ENCODE measurements at regions not wholly inside any gene's neighbourhood (a gene's known extent, or its start where the extent isn't known, plus 50 kb on each side); places are given as distances from the start of the nearest gene placed in this dataset.
"Not testable (repeated sequence)": the region's sequence is repeated elsewhere in the genome, so short reads cannot be mapped to it uniquely, and the experiment has no call there.

GRCh38 chr14:19238584-19238983 lies 195.6 kb downstream of the POTEG start:
- TF ChIP-seq, protein P1, sequence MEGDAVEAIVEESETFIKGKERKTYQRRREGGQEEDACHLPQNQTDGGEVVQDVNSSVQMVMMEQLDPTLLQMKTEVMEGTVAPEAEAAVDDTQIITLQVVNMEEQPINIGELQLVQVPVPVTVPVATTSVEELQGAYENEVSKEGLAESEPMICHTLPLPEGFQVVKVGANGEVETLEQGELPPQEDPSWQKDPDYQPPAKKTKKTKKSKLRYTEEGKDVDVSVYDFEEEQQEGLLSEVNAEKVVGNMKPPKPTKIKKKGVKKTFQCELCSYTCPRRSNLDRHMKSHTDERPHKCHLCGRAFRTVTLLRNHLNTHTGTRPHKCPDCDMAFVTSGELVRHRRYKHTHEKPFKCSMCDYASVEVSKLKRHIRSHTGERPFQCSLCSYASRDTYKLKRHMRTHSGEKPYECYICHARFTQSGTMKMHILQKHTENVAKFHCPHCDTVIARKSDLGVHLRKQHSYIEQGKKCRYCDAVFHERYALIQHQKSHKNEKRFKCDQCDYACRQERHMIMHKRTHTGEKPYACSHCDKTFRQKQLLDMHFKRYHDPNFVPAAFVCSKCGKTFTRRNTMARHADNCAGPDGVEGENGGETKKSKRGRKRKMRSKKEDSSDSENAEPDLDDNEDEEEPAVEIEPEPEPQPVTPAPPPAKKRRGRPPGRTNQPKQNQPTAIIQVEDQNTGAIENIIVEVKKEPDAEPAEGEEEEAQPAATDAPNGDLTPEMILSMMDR (IDR thresholded peaks at IDR 0.05): not testable (repeated sequence)
- not testable (repeated sequence) for TF ChIP-seq POLR2A (IDR thresholded peaks at IDR 0.05)

Measured in tibial nerve (tissue), 3 donors.